ENCODE measurements at regions not wholly inside any gene's neighbourhood (a gene's known extent, or its start where the extent isn't known, plus 50 kb on each side); places are given as distances from the start of the nearest gene placed in this dataset.

GRCh38 chr18:34042423-34043146 is 182.1 kb downstream of the NOL4 start:
- TF ChIP-seq CTCF (IDR thresholded peaks at IDR 0.05) (no peak), ZFX (IDR thresholded peaks at IDR 0.05; ENCODE audit: borderline replicate concordance) (no peak)
- no peak overlapping the region for H3K27ac ChIP-seq

GRCh38 chr18:34039611-34040010 is 185.1 kb downstream of the NOL4 start:
- no peak overlapping the region for H3K27ac ChIP-seq
- no peak for TF ChIP-seq CTCF (IDR thresholded peaks at IDR 0.05)
- TF ChIP-seq ZFX (IDR thresholded peaks at IDR 0.05; ENCODE audit: borderline replicate concordance): no peak

GRCh38 chr18:34039201-34039600 is 185.5 kb downstream of the NOL4 start:
- no peak overlapping the region for H3K27ac ChIP-seq
- TF ChIP-seq ZFX (IDR thresholded peaks at IDR 0.05; ENCODE audit: borderline replicate concordance) (no peak), CTCF (IDR thresholded peaks at IDR 0.05) (no peak)

- TF ChIP-seq ZFX (IDR thresholded peaks at IDR 0.05; ENCODE audit: borderline replicate concordance) (no peak), CTCF (IDR thresholded peaks at IDR 0.05) (no peak)
- no peak overlapping the region for H3K27ac ChIP-seq
Measured at GRCh38 chr18:34038086-34038485, 186.6 kb downstream of the NOL4 start.

- TF ChIP-seq ZFX (IDR thresholded peaks at IDR 0.05; ENCODE audit: borderline replicate concordance) (no peak), CTCF (IDR thresholded peaks at IDR 0.05) (no peak)
- H3K27ac ChIP-seq: no peak overlapping the region
Measured at GRCh38 chr18:34033968-34034367, 190.7 kb downstream of the NOL4 start.

GRCh38 chr18:34031810-34032209 is 192.9 kb downstream of the NOL4 start:
- no peak overlapping the region for H3K27ac ChIP-seq
- TF ChIP-seq ZFX (IDR thresholded peaks at IDR 0.05; ENCODE audit: borderline replicate concordance) (no peak), CTCF (IDR thresholded peaks at IDR 0.05) (no peak)

GRCh38 chr18:34028324-34028723 is 196.4 kb downstream of the NOL4 start:
- no peak for TF ChIP-seq CTCF (IDR thresholded peaks at IDR 0.05)
- no peak for TF ChIP-seq ZFX (IDR thresholded peaks at IDR 0.05; ENCODE audit: borderline replicate concordance)
- H3K27ac ChIP-seq: no peak overlapping the region
